Endothelial cell of umbilical vein (primary cell): ENCODE measurements at regions not wholly inside any gene's neighbourhood (a gene's known extent, or its start where the extent isn't known, plus 50 kb on each side); places are given as distances from the start of the nearest gene placed in this dataset.

Experiments used
- CTCF ChIP-seq, 2 donors: IDR thresholded peaks; 1 replicate in 1 of 2; 2 replicates in 1 of 2; pipeline ENCODE4 v1.5.1; 2011; ENCODE audit warnings: low read length in 2 of 2, mild to moderate bottlenecking in 2 of 2, moderate library complexity in 2 of 2, control low read depth in 1 of 2, inconsistent platforms in 1 of 2, low read depth in 1 of 2; ENCODE audit not compliant: insufficient read depth in 1 of 2; ENCODE audit errors: extremely low read depth in 1 of 2
- EZH2 ChIP-seq: IDR thresholded peaks from 2 replicates; pipeline ENCODE4 v1.6.1; 2012; ENCODE audit warnings: borderline replicate concordance, low read depth, mild to moderate bottlenecking, moderate library complexity, low read length, inconsistent platforms; ENCODE audit not compliant: severe bottlenecking
- POLR2A ChIP-seq: IDR thresholded peaks from 2 replicates; pipeline ENCODE4 v1.6.1; 2012; ENCODE audit warnings: low read depth, mild to moderate bottlenecking, control low read depth, low read length
- POLR2AphosphoS5 ChIP-seq: IDR thresholded peaks from 2 replicates; pipeline ENCODE4 v1.6.1; 2012; ENCODE audit warnings: low read depth, mild to moderate bottlenecking, control low read depth, low read length, moderate library complexity; ENCODE audit not compliant: insufficient read depth

GRCh38 chr6:27129095-27129815, 118.2 kb upstream of the PRSS16 start:
- no peak for TF ChIP-seq CTCF (IDR thresholded peaks at IDR 0.05; ENCODE audit: extremely low read depth in 1 of 2, insufficient read depth in 1 of 2, low read depth in 1 of 2, low read length in 2 of 2)
- TF ChIP-seq EZH2, result no peak
- no peak for TF ChIP-seq POLR2A
- TF ChIP-seq POLR2AphosphoS5, result no peak
